UCSD-AML1 (cell line): ENCODE measurements at regions not wholly inside any gene's neighbourhood (a gene's known extent, or its start where the extent isn't known, plus 50 kb on each side); places are given as distances from the start of the nearest gene placed in this dataset.
A peak's percentile ranks its signal among the peaks of the same experiment; 100 is the strongest.

Experiments
- DNase-seq: peaks from one replicate; lab custom pipeline; 2025; ENCODE audit not compliant: unreplicated experiment; lab: John Stamatoyannopoulos, UW

DNA sequence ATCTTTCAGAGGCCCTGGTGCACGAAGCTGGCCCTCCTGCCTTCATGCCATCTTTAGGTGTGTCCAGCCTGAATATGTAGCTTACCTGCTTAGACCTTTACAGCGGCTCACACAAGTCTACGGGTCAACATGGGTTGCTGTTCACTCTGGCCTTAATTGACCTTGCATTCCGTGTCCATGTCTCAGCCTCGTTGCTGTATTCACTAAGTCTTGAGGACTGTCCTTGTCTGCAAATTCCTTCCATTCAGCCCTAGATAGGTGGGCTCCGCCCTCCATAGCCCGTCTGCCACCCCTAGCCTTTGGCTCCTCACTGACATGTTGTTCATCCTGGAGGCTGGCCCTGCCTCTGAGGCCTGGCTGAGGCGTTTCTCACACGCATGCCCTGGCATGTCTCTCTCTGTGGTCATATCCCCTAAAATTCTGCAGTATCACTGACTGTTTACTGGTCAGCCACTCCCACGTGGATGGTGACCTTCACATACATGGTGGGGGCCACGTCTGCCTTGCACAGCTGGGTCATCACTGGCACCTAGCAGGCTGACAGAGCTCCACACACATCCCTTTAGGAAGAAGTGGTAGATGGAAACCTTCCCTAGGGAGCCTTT, 394.1 kb upstream of the MKI67 start:
- no peak for DNase-seq

DNA sequence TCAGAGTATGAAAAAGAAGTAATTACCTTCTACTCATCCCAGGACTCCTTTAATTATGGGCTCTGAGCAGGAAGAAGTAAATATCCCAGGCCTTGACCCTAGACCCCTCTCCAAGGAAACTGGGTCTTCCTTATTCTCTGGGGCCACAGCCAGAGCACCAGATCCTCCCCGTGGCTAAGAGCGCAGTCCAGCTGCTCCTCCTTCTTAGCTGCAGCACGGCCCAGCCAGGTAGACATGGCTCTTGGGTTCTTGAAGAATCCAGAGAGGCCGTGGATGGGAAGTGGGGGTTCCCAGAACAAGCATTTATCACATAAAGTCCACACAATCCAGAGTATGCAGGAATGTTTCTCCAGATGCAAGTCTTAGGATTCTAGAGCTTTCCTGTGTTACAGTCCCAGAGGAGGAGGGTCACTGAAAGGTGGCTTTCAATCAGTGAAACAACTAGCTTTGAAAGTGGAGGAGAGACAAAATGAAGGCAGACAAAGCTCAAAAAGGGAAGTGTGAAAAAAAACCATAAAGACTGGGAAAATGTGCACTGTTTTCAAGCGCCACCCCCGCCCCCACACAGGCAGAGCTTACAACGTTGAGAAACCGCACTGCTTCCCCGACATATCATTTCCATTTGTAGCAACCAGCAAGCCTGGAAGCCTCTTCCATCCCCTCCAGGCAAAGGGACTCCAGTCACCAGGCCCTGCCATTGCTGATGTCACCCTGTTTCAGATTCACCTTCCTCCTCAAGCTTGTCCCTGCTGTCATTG, 396.5 kb upstream of the MKI67 start:
- peak; percentile 18 for DNase-seq

DNA sequence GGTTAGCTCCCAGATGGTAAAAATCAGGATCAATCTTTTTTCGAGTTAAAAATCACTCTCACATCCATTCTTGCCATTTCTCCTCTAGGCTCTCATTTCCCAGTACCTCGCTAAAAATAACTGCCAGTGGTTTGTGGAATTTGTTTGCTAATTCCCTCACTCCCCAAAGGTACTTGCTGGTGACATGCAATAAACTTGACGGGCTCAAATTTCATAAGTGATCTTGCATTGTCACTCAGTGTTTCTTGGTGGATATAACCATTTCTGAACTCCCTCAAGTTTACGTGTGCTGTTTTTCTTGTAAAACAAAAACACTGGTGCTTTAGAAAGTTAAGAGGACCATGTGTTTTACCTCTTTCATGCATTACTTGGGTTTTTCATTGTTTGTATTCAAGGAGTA, 399.2 kb upstream of the MKI67 start:
- DNase-seq = no peak

DNA sequence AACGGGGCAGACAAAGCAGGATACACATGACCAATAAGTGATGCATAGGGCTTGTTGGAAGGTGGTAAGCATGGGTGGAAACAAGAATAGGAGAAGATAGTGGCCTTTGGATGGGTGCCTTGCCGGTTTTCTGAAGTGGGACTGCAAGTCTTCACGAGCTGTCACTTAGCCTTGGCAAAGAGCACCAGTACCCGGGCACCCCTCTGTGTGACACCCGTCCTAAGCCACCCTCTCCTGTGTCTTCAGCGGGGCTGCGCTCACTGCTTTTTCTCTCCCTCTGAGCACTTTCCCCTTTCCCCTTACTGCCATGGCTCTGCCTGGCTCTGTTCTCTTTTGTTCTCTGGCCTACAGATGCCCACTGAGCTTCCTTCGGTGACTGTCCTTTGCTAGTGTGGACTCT, 399.7 kb upstream of the MKI67 start:
- DNase-seq = no peak

DNA sequence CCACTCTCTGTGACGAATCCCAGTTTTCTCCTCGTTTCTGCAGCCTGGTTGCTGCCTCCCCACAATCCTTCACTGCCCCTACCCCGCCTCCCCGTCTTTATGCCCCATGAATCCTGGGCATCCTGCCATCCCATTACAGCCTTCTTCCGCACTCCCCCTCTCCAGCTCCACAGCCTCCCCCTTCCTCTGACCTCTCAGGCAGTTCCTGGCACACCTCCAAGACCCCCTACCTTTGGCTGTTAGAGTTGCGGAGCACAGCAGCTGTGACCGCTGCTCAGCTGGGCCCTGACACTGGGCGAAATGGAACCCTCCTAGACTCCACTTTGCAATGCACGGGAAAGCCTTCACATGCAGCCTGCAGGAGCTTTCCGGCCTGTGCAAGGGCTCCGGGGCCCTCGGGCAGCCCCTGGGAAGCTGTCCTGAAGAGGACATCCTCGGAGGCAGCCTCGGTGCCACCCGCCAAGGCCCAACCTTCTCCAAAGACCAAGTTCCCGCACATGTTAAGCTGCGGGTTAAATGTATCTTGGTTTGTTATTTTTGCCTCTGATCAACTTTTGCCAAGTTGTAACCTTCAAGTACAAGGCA, 400.7 kb upstream of the MKI67 start:
- no peak for DNase-seq

DNA sequence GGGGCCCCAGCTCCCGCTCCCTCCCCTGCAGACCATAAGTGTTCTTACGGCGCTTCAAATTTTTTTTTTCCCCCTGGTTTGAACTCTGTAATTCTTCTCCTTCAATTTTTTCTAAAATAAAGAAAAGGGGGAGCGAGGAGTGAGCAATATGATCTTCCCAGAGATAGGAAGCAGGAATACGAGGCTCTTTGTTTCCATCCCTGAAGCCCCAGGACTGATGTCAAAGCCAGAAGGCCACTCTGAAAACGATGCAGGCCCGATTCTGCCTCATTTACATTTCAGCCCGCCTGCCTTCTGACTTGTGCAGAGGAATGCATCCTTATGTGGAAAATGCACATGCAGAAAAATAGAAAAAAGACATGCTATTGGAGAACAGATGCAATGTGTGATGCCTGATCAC, 401.5 kb upstream of the MKI67 start:
- DNase-seq = no peak

DNA sequence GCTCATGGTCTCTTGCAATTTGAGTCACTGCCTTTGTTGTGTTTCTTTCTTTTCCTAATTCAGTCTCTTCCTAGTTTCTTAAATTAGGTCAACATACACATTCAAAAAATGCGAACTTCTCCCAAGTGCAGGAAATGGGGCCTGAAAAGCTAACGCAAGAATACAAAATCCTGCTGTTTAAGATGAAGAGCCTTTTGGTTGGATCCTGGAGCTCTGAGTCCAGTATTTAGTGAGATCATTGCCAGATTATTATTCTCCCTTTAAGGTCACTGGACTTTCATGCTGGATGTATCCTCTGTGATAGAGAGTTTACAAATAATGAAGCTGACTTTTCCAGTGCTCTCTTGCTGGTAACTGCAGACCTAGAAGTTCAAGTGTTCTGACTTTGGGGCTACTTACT, 401.9 kb upstream of the MKI67 start:
- no peak for DNase-seq

DNA sequence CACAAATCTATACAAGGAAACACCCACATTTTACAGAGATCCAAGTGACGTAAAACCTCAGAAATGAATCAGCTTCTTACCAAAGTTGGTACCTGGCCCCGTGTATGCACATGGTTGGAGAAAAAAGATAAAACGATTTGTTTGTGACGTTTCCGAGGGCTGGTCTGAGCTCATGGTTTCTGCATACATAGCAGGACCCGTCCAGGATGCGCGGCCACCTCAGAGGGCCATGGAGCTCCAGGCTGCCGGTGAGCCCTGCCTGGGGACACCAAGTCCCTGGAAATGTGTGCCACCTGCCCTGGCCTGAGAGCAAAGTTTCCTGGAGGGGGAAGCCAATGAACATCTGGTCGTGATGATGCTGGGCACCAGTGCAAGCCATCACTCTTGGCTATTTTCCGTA, 402.6 kb upstream of the MKI67 start:
- no peak for DNase-seq

DNA sequence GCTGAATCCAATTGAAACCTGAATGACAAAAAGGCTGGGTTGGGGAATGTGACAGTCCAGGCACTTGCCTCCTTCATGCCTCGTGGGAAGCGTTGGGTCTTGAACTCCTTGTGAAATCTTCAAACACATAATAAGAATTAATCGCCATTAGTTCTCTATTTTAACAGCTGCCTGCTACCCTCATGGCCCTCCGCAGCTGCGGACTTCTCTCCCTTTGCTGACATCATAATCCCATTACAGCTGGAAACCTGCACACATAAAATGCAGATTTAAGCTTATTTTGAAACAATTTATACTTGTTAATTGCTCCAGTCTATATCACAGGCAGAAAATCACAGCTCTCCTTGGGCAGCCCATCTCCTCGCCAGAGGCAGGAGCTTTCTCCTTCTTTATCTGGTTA, 403.0 kb upstream of the MKI67 start:
- no peak for DNase-seq

DNA sequence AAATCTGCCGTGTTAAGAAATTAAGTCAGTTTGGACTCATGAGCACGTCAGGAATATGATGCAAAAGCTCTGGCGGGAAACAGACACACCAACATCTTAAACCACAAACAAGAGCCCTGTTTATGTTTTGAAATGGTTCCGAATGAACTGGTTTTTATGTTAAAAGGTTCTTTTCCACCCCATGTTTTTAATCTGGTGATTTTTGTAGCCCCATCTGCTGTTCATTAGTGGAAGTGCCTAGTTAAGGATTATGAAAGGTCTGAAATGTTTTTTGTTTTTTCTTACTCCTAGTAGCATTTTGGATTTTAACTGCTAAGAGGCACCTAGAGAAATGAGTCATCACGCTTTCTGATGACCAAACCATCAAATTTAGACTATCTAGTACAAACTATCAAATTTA, 404.1 kb upstream of the MKI67 start:
- DNase-seq = no peak

DNA sequence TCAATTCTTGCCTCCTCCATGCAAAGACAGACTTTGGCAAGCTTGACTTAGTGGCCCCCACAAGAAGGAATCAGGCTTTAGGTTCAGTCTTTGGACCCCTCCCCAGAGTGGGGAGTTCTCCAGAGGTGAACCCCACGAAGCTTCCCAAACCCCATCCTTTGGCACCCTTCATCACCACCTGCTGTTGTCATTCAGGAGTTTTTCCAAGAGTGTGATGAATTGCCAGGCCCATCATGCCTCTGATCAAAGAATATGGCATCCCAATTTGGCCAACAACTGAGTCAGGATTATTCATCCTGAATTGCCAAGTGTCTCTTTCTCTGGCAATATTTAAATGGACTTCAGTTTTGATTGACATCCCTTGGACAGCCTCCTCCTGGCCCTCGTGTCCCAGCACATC, 404.7 kb upstream of the MKI67 start:
- no peak for DNase-seq

DNA sequence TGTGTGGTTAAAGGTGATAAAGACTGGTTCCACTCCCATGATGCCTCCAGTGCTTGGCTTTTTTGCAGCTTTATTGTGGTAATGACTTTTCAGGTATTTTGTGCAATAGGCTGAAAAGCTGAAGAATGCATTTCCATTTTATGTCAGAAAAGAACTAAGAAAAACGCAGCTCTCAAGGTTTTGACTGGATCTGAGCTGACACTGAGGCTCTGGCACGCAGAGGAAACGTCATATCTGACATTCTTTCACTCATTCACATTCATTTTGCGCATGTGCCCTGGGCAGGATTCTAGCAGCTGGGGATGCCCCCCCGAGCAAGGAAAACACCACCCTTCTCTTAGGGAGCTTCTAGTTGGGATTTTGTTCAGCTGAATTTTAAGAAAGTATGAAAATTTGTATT, 408.5 kb upstream of the MKI67 start:
- DNase-seq = no peak

DNA sequence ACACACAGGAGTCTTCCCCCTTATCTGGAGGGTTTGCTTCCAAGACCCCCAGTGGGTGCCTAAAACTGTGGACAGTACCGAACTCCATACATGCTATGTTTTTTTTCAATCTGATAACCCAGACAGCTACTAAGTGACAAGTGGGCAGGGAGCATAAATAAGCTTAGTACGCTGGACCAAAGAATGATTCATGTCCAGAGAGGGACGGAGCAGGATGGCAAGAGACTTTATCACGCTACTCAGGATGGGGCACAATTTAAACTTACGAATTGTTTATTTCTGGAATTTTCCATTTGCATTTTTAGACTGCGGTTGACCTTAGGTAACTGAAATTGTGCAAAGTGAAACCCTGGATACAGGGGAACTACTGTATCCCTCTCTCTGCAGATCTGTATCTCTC, 410.0 kb upstream of the MKI67 start:
- no peak for DNase-seq

DNA sequence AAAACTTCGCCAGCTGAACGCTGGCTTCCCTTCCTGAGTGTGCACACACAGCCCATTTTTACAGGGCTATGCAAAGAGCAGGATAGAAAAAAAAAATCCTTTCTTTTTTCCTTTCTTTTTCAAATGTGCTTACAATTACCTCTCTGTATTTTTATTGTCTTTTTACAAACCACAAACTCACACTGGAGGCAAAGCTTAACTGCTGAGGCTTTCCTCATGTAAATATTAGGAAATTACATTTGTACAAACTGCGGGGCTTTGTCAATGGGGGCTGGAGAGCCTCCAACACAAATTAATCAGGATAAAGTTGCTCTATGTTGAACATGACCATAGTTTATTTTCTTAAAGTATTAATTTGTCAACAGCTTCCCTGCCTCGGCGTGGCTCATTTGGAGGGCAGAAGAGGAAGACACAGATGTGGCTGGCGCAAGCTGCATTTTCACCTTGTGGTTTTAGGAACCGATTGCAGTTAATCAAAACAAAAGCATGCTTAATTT, 411.7 kb upstream of the MKI67 start:
- DNase-seq = no peak

DNA sequence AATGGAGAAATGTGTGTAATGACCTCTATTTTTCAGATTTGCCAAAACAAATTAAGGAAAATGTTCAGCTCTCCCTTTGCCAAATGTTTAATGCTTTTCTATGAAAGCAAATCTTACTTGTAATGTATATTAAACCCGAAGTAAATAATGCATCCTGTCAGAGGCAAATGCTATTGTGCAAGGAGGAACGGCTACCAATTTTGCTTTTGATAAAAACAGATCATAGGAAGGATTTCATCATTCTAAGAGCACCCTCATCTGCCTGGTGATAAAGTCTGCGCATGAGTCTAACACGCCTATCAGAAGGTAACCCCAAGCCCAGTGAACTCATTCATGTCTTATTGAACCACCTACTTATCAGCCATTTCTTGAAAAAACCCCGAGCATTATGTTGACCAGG, 412.4 kb upstream of the MKI67 start:
- no peak for DNase-seq

DNA sequence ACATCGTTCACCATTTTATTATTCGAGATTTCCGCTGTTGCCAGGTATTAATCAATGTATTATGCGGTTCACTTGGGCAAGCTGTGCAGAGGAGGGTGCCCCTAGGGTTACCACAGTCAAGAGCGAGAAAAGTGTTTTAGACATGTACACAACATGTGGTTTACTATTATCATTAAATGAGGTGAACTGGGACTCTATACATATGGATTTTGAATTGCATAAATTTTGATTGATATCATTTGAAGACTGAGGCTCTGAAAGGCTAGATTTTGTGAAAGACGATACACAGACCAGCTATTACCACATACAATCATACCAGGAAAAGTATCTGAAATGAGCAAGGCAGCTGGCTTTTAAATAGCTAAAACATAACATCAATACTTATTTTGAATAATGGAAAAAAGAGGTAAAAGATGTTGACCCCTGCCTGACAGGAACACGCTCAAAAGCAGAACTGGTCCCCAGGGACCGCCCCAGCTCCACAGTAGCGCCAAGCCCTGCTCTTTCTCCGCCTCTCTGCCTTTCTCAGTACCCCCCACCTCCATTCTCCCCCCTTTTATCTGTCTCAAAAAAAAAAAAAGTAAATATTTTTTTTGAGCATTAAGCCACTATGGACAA, 413.4 kb upstream of the MKI67 start:
- no peak for DNase-seq

DNA sequence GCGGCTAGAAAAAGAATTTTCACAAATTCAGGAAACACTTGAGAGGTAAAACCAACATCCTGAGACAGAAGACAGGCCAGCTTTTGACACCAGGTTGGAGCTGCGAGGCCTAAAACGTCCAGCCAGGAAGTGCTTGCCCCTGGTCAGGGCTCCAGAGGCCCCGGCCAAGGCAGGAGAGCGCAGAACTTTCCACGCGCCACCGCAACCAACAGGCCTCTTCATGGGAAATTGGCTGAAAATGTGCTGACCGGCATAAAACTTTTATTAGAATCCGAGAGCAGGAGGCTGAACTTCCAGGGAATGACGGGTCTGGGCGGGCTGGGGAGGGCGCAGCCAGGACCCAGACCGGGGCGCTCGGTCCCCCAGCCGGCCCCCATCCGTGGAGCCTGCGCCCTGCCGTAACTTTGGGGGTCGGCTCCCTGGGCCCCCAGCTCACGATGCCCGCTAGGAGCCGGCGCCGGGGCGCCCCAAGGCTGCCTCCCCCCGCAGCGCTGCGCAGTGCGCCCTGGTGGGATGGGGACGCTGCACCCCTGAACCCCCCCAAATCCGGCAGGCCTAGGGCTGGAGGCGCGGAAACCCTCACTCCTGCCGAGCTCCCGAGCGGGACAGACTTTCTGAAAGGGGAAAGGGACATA, 414.0 kb upstream of the MKI67 start:
- no peak for DNase-seq

DNA sequence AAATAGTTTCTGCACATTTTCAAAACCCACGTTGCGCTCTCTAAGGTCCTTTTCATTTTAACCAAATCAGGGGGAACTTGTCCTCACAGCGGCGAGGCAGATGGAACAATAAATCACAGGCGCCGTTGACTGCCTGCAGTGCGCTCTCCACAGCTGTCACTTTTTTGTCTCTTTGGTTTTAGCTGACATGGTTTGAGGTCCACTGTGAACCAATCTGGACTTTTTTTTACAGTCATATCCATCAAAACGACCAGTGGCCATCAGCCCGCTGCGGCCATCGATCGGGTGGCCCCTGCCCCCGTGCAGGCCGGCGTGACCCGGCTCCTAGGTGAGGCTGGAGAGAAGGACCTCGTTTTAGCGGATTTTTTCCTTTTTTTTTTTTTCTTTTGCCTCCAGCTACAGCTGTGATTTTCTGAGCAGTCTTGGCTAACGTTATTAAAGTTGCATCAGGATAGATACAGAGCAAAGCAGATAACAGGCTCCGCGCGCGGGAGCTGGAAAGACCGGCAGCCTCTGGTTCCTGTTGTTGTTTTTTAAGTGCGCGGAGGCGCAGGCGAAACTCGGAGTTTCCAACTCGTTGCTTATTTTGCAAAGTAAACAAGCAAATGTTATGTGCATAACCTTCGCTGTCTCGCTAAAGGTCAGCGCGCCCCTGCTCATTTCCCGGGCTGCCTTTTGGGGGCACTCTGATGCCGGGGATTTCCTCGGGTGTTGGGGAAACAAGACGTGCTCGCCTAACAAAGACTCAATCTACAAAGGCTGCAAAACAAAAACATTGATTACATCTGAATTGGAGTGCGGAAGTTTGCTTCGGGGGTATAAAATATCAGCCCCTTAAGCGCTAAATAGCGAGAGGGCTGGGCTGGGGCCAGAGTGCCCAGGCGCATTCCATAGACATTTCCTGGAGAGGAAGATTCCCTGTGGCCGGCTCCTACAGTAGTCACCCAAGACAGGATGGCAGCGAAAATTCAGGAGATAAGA, 414.8 kb upstream of the MKI67 start:
- DNase-seq = no peak

DNA sequence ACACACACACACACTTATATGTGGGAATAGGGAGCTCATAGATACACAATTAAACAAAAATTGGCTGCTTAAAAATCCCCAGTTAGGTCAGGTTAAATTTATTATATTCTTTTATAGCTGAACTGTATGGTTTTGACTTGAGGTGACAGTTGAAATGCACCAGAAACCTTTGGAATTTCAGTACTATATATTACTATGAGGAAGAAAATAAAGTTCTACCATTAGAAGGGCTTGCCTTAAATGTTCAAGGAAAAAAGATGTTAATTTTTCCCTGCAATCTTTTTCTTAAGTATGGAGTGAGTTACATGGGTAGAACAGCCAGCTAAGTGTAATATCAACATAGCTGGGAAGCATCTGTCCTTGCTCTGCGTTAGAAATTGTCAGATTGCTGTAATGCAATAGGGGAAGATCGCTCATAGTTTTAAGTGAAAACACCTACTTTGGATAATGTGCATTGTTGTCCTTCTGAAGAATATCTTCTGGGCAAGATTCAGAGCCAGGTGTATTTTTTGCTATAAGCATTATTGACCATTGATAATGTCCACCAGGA, 415.8 kb upstream of the MKI67 start:
- no peak for DNase-seq

DNA sequence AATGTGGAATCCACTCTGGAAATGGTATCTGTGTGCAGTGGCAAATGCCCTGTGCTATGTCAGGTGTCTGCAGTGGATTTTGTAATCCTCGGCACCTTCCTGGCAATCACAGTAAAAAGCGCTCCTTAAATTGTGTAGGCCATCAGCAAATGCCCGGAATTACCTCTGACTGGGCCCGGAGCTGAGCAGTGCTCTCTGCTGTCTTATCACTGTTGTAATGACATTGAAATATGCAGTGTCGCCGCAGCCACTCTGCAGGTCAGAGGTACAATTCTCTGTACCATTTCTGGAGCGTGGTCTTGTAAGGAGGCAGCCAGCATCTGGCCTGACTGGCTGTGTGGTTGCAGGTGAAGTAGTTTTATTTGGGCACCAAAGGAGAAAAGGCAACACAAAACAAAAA, 416.4 kb upstream of the MKI67 start:
- no peak for DNase-seq
